ENCODE measurements at regions not wholly inside any gene's neighbourhood (a gene's known extent, or its start where the extent isn't known, plus 50 kb on each side); places are given as distances from the start of the nearest gene placed in this dataset.
A peak's percentile ranks its signal among the peaks of the same experiment; 100 is the strongest.

- Histone ChIP-seq H2AFZ (ENCODE audit: low read length) (no peak overlapping the region), H3K9ac (ENCODE audit: insufficient read depth, low read depth, low read length) (no peak overlapping the region), H3K79me2 (ENCODE audit: insufficient read depth, low read length) (no peaks in the 10 kb centered on the region), H3K27ac (ENCODE audit: extremely low read length, insufficient read depth, low read length) (no peak overlapping the region), H3K9me3 (ENCODE audit: low read length) (no peaks in the 10 kb centered on the region), H3K27me3 (ENCODE audit: control insufficient read depth in 1 of 2, insufficient read depth in 2 of 2, low read length in 2 of 2) (no peaks in the 10 kb centered on the region), H4K20me1 (ENCODE audit: insufficient read depth, low read length) (peaks cover 20% of the 10 kb centered on the region), H3K4me3 (replicated peaks in 1 of 3; ENCODE audit: insufficient read depth in 1 of 3, low read depth in 2 of 3, low read length in 3 of 3) (no peak overlapping the region), H3K36me3 (replicated peaks in 1 of 2; ENCODE audit: control insufficient read depth in 1 of 2, insufficient read depth in 2 of 2, low read length in 2 of 2) (peaks cover 32 to 62% of the 10 kb centered on the region in 2 experiments; a peak in 4 of 5 replicates), H3K4me1 (ENCODE audit: insufficient read depth, low read length) (no peaks in the 10 kb centered on the region; the same call in 1 of the 2 replicates), H3K4me2 (ENCODE audit: low read depth, low read length) (no peak overlapping the region)
- no peak for ATAC-seq
- 100% methylated on average over 1 of the region's 1 CpG for WGBS (ENCODE audit: low lambda C conversion rate)
- no peak for TF ChIP-seq MED13 (CRISPR knock-in tag; IDR thresholded peaks at IDR 0.05)
- no peak for TF ChIP-seq RFX5 (IDR thresholded peaks at IDR 0.05; ENCODE audit: low read depth, low read length)
- TF ChIP-seq ZNF318 (CRISPR knock-in tag; IDR thresholded peaks at IDR 0.05): no peak
- no peak for TF ChIP-seq ZNF597 (CRISPR knock-in tag; IDR thresholded peaks at IDR 0.05)
- no peak for TF ChIP-seq ZNF878 (CRISPR knock-in tag; IDR thresholded peaks at IDR 0.05)
- TF ChIP-seq NBN (conservative IDR thresholded peaks at IDR 0.05): 0 out of 2 replicates have a peak, but pooled peaks have one; percentile 15
- TF ChIP-seq ZNF225 (CRISPR knock-in tag; IDR thresholded peaks at IDR 0.05): no peak
- no peak for TF ChIP-seq HIVEP1 (CRISPR knock-in tag; IDR thresholded peaks at IDR 0.05)
- no peak for TF ChIP-seq MLXIP (CRISPR knock-in tag; IDR thresholded peaks at IDR 0.05; ENCODE audit: borderline replicate concordance)
- TF ChIP-seq SMC3 (IDR thresholded peaks at IDR 0.05; ENCODE audit: low read length): no peak
- peak; percentile 5; the same call in 1 of the 2 replicates for TF ChIP-seq FOXA1 (IDR thresholded peaks at IDR 0.05)
- TF ChIP-seq FOXA1 (CRISPR knock-in tag; IDR thresholded peaks at IDR 0.05): no peak
- TF ChIP-seq ATM (IDR thresholded peaks at IDR 0.05; ENCODE audit: borderline replicate concordance): no peak
- 0 out of 2 replicates have a peak, but pooled peaks have one; percentile 24 for TF ChIP-seq FOXK2 (IDR thresholded peaks at IDR 0.05)
- BruUV-seq (replicated peaks): no TSS peak
- POLR2A ChIA-PET: no interaction called here
- intact Hi-C loops (cut with micrococcal nuclease; ENCODE audit: unreplicated experiment): no loop called here
- DNase-seq (ENCODE audit: low spot score): no peak
- FAIRE-seq: no peak
- CTCF ChIA-PET (ENCODE audit: low intra/inter-chr PET ratio, low total read pairs): no interaction called here
- in situ Hi-C loops (cut with HindIII; ENCODE audit: extremely low pct_ligation_motif_present, low pct_unique_long_range_greater_than_20kb): no loop called here
Observed at GRCh38 chr11:70811483-70811882, 413.2 kb downstream of the CTTN start.
